ENCODE measurements at regions not wholly inside any gene's neighbourhood (a gene's known extent, or its start where the extent isn't known, plus 50 kb on each side); places are given as distances from the start of the nearest gene placed in this dataset.

- TF ChIP-seq CTCF (IDR thresholded peaks at IDR 0.05), result no peak
- TF ChIP-seq POLR2A (IDR thresholded peaks at IDR 0.05), result no peak
Measured at GRCh38 chr6:85920782-85921181, 278.1 kb upstream of the SYNCRIP start.
